ENCODE measurements at regions not wholly inside any gene's neighbourhood (a gene's known extent, or its start where the extent isn't known, plus 50 kb on each side); places are given as distances from the start of the nearest gene placed in this dataset.

- H3K36me3 ChIP-seq = no peaks in the 10 kb centered on the region
- intact Hi-C loops (cut with DNase I; ENCODE audit: low total_unique reads) = no loop called here
- no peaks in the 10 kb centered on the region for H3K27me3 ChIP-seq
- H3K4me1 ChIP-seq = peaks cover 0 to 17% (median 10%) of the 10 kb centered on the region in 4 donors
- no peak for DNase-seq
- peak overlapping the region in 4 of 5 donors; percentile 70 to 80 (median 72) for H3K27ac ChIP-seq
- no peak overlapping the region for H3K4me3 ChIP-seq
- no peaks in the 10 kb centered on the region for H3K9me3 ChIP-seq
- 71 to 88% (median 83%) methylated on average over 8 of the region's 8 CpGs for WGBS, 5 donors
- no peak for TF ChIP-seq CTCF (IDR thresholded peaks at IDR 0.05)
- TF ChIP-seq POLR2A (IDR thresholded peaks at IDR 0.05) = no peak
- no peak for TF ChIP-seq EP300 (IDR thresholded peaks at IDR 0.05)
These were observed 111.2 kb downstream of the THBS2 start for GRCh38 chr6:169142538-169142844.

- H3K36me3 ChIP-seq = no peaks in the 10 kb centered on the region
- H3K9me3 ChIP-seq = no peaks in the 10 kb centered on the region
- DNase-seq = peak in 1 of 2 donors; percentile 85
- H3K4me3 ChIP-seq = no peak overlapping the region
- peaks cover 0 to 17% (median 10%) of the 10 kb centered on the region in 4 donors for H3K4me1 ChIP-seq
- H3K27me3 ChIP-seq = no peaks in the 10 kb centered on the region
- intact Hi-C loops (cut with DNase I; ENCODE audit: low total_unique reads) = no loop called here
- peak overlapping the region in 4 of 5 donors; percentile 70 to 80 (median 72) for H3K27ac ChIP-seq
- 54 to 70% (median 60%) methylated on average over 16 to 18 of the region's 18 CpGs for WGBS, 5 donors
- peak in 2 of 3 donors; percentile 41 to 44 for TF ChIP-seq POLR2AphosphoS5 (IDR thresholded peaks at IDR 0.05)
- no peak for TF ChIP-seq CTCF (IDR thresholded peaks at IDR 0.05)
These were observed 111.7 kb downstream of the THBS2 start for GRCh38 chr6:169141671-169142537.

- Histone ChIP-seq H3K27ac (peak overlapping the region; percentile 21 to 80 (median 65)), H3K36me3 (no peaks in the 10 kb centered on the region), H3K4me1 (peaks cover 0 to 17% (median 10%) of the 10 kb centered on the region in 4 donors), H3K27me3 (no peaks in the 10 kb centered on the region), H3K4me3 (no peak overlapping the region), H3K9me3 (no peaks in the 10 kb centered on the region)
- intact Hi-C loops (cut with DNase I; ENCODE audit: low total_unique reads) = no loop called here
- no peak for DNase-seq
- no peak for TF ChIP-seq POLR2AphosphoS5 (IDR thresholded peaks at IDR 0.05)
- TF ChIP-seq CTCF (IDR thresholded peaks at IDR 0.05) = no peak
- TF ChIP-seq POLR2A (IDR thresholded peaks at IDR 0.05) = no peak
- 84 to 93% (median 90%) methylated on average over 11 of the region's 11 CpGs for WGBS, 5 donors
These were observed 112.6 kb downstream of the THBS2 start for GRCh38 chr6:169140986-169141495.

- TF ChIP-seq POLR2AphosphoS5 (IDR thresholded peaks at IDR 0.05) (no peak), POLR2A (IDR thresholded peaks at IDR 0.05) (no peak), EP300 (IDR thresholded peaks at IDR 0.05) (no peak), CTCF (IDR thresholded peaks at IDR 0.05) (no peak)
- DNase-seq = no peak
- intact Hi-C loops (cut with DNase I; ENCODE audit: low total_unique reads) = no loop called here
- Histone ChIP-seq H3K27me3 (no peaks in the 10 kb centered on the region), H3K9me3 (no peaks in the 10 kb centered on the region), H3K36me3 (no peaks in the 10 kb centered on the region), H3K4me3 (no peak overlapping the region), H3K27ac (no peak overlapping the region), H3K4me1 (peaks cover 0 to 17% (median 10%) of the 10 kb centered on the region in 4 donors)
- WGBS, 5 donors = 91 to 95% (median 94%) methylated on average over 33 to 50 of the region's 50 CpGs
These were observed 114.3 kb downstream of the THBS2 start for GRCh38 chr6:169139179-169139971.

All from stomach (tissue), 8 donors.